GM12878 (cell line): ENCODE measurements at regions not wholly inside any gene's neighbourhood (a gene's known extent, or its start where the extent isn't known, plus 50 kb on each side); places are given as distances from the start of the nearest gene placed in this dataset.

Experiments
- ATAC-seq: fragments of 200-7000 bp; cut with Tn5 transposase; 3 replicates; pipeline ENCODE4 v1.9.1; 2020; ENCODE audit warnings: mild to moderate bottlenecking, moderate library complexity
- BruUV-seq: library from RNA; stranded (reverse); fragments of 400-500 nt; replicated peaks from 2 replicates; lab custom pipeline; 2021; lab: Mats Ljungman, UMichigan
- CTCF ChIA-PET: fragments of 300-600 bp; sonication (Branson Sonifier 250); formaldehyde crosslinking; extraction: SDS; loops from one replicate; lab custom pipeline; 2021; ENCODE audit warnings: inconsistent platforms; lab: Yijun Ruan, JAX
- POLR2A ChIA-PET: fragments of 350-600 bp; formaldehyde crosslinking; extraction: SDS; loops from one replicate; lab custom pipeline; 2021; ENCODE audit warnings: inconsistent platforms; lab: Charles Lee
- RAD21 ChIA-PET: fragments of 300-600 bp; sonication (Branson Sonifier 250); formaldehyde crosslinking; loops from one replicate; lab custom pipeline; 2023; ENCODE audit warnings: antibody characterized with exemption; ENCODE audit not compliant: unreplicated experiment; lab: Charles Lee
- SMC1A ChIA-PET: fragments of 300-600 bp; sonication (Branson Sonifier 250); formaldehyde crosslinking; loops from one replicate; lab custom pipeline; 2023; ENCODE audit not compliant: unreplicated experiment, uncharacterized antibody; lab: Charles Lee
- DNase-seq: peaks from one replicate; pipeline ENCODE4 v3.0.0-alpha.2; 2011; ENCODE audit warnings: low read depth, low spot score
- FAIRE-seq: peaks from 3 replicates; lab custom pipeline; 2011; peaks lifted over from hg19 to GRCh38; lab: Jason Lieb, UNC
- H2AFZ ChIP-seq: 2 replicates; pipeline ENCODE4 v1.6.0; 2011; ENCODE audit warnings: low read depth, low read length, control low read depth; ENCODE audit not compliant: control insufficient read depth
- H3K27ac ChIP-seq: 2 replicates; pipeline ENCODE4 v1.5.1; 2011; ENCODE audit warnings: control low read depth; ENCODE audit not compliant: control insufficient read depth, insufficient read depth
- H3K27me3 ChIP-seq, 2 experiments: replicated peaks in 1 of 2; 2 replicates each; pipeline versions ENCODE4 v1.6.0 to v1.6.1; 2011; ENCODE audit warnings: low read length in 1 of 2; ENCODE audit not compliant: control insufficient read depth in 2 of 2, insufficient read depth in 2 of 2
- H3K36me3 ChIP-seq, 2 experiments: 2 replicates each; pipeline ENCODE4 v1.5.1; 2011; ENCODE audit warnings: low read length in 1 of 2; ENCODE audit not compliant: control insufficient read depth in 2 of 2, insufficient read depth in 2 of 2
- H3K4me1 ChIP-seq: 2 replicates; pipeline ENCODE4 v1.6.1; 2011; ENCODE audit warnings: mild to moderate bottlenecking, low read length, moderate library complexity, mixed read lengths; ENCODE audit not compliant: control insufficient read depth, insufficient read depth
- H3K4me2 ChIP-seq: 2 replicates; pipeline ENCODE4 v1.6.0; 2011; ENCODE audit warnings: control low read depth; ENCODE audit not compliant: control insufficient read depth, insufficient read depth
- H3K4me3 ChIP-seq: fragments of 200-600 bp; sonication (generic); 2 replicates; pipeline ENCODE4 v1.5.1; 2016
- H3K79me2 ChIP-seq: 2 replicates; pipeline ENCODE4 v1.6.0; 2011; ENCODE audit warnings: low read length; ENCODE audit not compliant: control insufficient read depth, insufficient read depth
- H3K9ac ChIP-seq: 2 replicates; pipeline ENCODE4 v1.8.0; 2011; ENCODE audit warnings: low read length, control low read depth, mixed read lengths; ENCODE audit not compliant: control insufficient read depth, insufficient read depth
- H3K9me3 ChIP-seq: replicated peaks from 3 replicates; pipeline ENCODE4 v1.5.1; 2011; ENCODE audit warnings: mild to moderate bottlenecking, low read length; ENCODE audit not compliant: control insufficient read depth, insufficient read depth
- H4K20me1 ChIP-seq: 2 replicates; pipeline ENCODE4 v1.6.0; 2011; ENCODE audit not compliant: control insufficient read depth, insufficient read depth
- HDAC6 ChIP-seq: fragments of 200-600 bp; sonication (generic); IDR thresholded peaks from one replicate; pipeline ENCODE4 v1.8.0; 2017; ENCODE audit warnings: antibody characterized with exemption; ENCODE audit not compliant: unreplicated experiment
- MTA2 ChIP-seq: fragments of 450-650 bp; IDR thresholded peaks from 2 replicates; pipeline ENCODE4 v1.6.1; 2016; ENCODE audit warnings: low read depth, mild to moderate bottlenecking, moderate library complexity
- RBBP5 ChIP-seq: fragments of 200-600 bp; sonication (generic); conservative IDR thresholded peaks from 2 replicates; pipeline ENCODE4 v1.6.1; 2016
- ZBED1 ChIP-seq: IDR thresholded peaks from 2 replicates; pipeline ENCODE4 v1.6.1; 2016; ENCODE audit warnings: borderline replicate concordance
- ZZZ3 ChIP-seq: IDR thresholded peaks from 2 replicates; pipeline ENCODE4 v1.6.1; 2011; ENCODE audit warnings: low read depth; ENCODE audit not compliant: control insufficient read depth, insufficient read length
- WGBS: methylation state at CpG from one replicate; pipeline ENCODE4 v1.1.6; 2016; ENCODE audit warnings: low lambda C conversion rate; ENCODE audit not compliant: insufficient replicate concordance, insufficient coverage; ENCODE audit errors: missing lambda C conversion rate; 5-methylcytosine and 5-hydroxymethylcytosine counted together
- in situ Hi-C: fragments of 300-500 bp; cut with MboI; formaldehyde crosslinking; loops from 9 replicates; pipeline ENCODE4 v1.14.3; 2018; ENCODE audit warnings: mixed read lengths
- intact Hi-C: fragments of 100-400 bp; cut with micrococcal nuclease; formaldehyde crosslinking; loops from one replicate; pipeline ENCODE4 v1.14.2; 2022; ENCODE audit not compliant: unreplicated experiment
- TF ChIP-seq, protein P1 (sequence below): fragments of 150-350 bp; IDR thresholded peaks from 2 replicates; pipeline ENCODE4 v1.6.1; 2016; ENCODE audit warnings: low read depth, low read length
- TF ChIP-seq, protein P2 (sequence below): fragments of 450-650 bp; IDR thresholded peaks from 2 replicates; pipeline ENCODE4 v1.6.1; 2017; ENCODE audit warnings: mild to moderate bottlenecking, moderate library complexity

DNA sequence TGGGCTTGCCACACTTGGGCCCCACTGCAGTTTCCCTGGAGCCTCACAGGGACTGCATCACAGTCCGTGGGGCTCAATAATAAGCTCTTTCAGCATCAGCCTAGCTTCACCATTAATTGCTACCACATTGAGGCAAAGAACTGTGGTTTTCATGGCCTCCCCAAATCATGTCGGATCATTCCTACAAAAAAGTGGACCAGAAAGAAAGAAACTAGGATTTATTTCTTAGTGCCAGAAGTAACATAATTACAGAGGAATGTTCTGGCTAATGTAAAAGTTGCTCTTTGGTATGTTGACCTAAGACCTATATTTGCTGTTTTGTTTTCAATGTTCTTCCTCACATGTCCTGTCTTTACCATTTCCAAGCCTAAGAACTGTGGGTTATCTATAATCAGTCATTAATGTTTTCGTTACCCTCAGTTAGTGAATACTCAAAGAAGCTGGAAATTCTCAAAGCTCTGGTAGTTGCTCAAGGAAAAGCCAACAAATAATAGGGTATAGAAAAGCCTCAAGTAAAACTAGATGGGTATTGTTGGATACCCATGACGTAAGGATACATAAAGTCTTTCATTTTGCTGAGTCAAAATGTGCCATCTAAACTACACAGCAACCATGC is 173.9 kb downstream of the LTN1 start:
- in situ Hi-C loops (no loop called here), intact Hi-C loops (no loop called here)
- POLR2A ChIA-PET = interaction anchor here (0.7 kb wide), 1 partner anchor 588 kb away, joined by 3 read pairs; no protein-coding TSS in a partner anchor
- FAIRE-seq (no peak), DNase-seq (no peak), ATAC-seq (no peak)
- H3K4me1 ChIP-seq = no peaks in the 10 kb centered on the region
- H3K9ac ChIP-seq = no peak overlapping the region
- H4K20me1 ChIP-seq = no peaks in the 10 kb centered on the region
- H3K27me3 ChIP-seq = no peaks in the 10 kb centered on the region
- no peaks in the 10 kb centered on the region for H3K9me3 ChIP-seq
- no peaks in the 10 kb centered on the region for H3K79me2 ChIP-seq
- H3K4me3 ChIP-seq = no peak overlapping the region
- 32% methylated on average over 4 of the region's 4 CpGs for WGBS
- CTCF ChIA-PET = no interaction called here
- H3K4me2 ChIP-seq = no peak overlapping the region
- no TSS peak for BruUV-seq
- SMC1A ChIA-PET = interaction anchor here (0.8 kb wide), 1 partner anchor 121 kb away, joined by 4 read pairs; no protein-coding TSS in a partner anchor
- TF ChIP-seq ZZZ3 (no peak), HDAC6 (no peak)
- RAD21 ChIA-PET = no interaction called here
- H2AFZ ChIP-seq = no peak overlapping the region
- no peak overlapping the region for H3K27ac ChIP-seq
- H3K36me3 ChIP-seq = no peaks in the 10 kb centered on the region

DNA sequence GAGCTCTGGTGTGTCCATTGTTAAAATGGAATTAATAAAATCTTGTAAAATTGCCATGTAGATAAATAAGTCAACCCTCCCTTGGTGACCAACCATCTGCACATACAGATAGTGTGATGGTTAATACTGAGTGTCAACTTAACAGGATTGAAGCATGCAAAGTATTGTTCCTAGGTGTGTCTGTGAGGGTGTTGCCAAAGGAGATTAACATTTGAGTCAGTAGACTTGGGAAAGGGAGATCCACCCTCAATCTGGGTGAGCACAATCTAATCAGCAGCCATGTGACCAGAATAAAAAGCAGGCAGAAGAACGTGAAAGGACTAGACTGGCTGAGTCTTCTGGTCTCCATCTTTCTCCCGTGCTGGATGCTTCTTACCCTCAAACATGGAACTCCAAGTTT is 174.8 kb downstream of the LTN1 start:
- no peak for FAIRE-seq
- Histone ChIP-seq H4K20me1 (no peaks in the 10 kb centered on the region), H2AFZ (no peak overlapping the region), H3K27me3 (no peaks in the 10 kb centered on the region), H3K4me1 (no peaks in the 10 kb centered on the region), H3K9ac (no peak overlapping the region), H3K4me3 (no peak overlapping the region), H3K4me2 (no peak overlapping the region), H3K27ac (no peak overlapping the region), H3K79me2 (no peaks in the 10 kb centered on the region), H3K9me3 (no peaks in the 10 kb centered on the region), H3K36me3 (no peaks in the 10 kb centered on the region)
- ChIA-PET POLR2A (no interaction called here), RAD21 (no interaction called here), SMC1A (interaction anchor here (2.2 kb wide), 1 partner anchor 15 kb away, joined by 4 read pairs; no protein-coding TSS in a partner anchor), CTCF (no interaction called here)
- no peak for ATAC-seq
- 4% methylated on average over 2 of the region's 2 CpGs for WGBS
- no TSS peak for BruUV-seq
- in situ Hi-C loops = no loop called here
- no peak for DNase-seq
- intact Hi-C loops = no loop called here
- TF ChIP-seq MTA2 (no peak), RBBP5 (no peak), ZBED1 (no peak)
- TF ChIP-seq, protein P1, sequence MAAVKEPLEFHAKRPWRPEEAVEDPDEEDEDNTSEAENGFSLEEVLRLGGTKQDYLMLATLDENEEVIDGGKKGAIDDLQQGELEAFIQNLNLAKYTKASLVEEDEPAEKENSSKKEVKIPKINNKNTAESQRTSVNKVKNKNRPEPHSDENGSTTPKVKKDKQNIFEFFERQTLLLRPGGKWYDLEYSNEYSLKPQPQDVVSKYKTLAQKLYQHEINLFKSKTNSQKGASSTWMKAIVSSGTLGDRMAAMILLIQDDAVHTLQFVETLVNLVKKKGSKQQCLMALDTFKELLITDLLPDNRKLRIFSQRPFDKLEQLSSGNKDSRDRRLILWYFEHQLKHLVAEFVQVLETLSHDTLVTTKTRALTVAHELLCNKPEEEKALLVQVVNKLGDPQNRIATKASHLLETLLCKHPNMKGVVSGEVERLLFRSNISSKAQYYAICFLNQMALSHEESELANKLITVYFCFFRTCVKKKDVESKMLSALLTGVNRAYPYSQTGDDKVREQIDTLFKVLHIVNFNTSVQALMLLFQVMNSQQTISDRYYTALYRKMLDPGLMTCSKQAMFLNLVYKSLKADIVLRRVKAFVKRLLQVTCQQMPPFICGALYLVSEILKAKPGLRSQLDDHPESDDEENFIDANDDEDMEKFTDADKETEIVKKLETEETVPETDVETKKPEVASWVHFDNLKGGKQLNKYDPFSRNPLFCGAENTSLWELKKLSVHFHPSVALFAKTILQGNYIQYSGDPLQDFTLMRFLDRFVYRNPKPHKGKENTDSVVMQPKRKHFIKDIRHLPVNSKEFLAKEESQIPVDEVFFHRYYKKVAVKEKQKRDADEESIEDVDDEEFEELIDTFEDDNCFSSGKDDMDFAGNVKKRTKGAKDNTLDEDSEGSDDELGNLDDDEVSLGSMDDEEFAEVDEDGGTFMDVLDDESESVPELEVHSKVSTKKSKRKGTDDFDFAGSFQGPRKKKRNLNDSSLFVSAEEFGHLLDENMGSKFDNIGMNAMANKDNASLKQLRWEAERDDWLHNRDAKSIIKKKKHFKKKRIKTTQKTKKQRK = no peak
- TF ChIP-seq, protein P2, sequence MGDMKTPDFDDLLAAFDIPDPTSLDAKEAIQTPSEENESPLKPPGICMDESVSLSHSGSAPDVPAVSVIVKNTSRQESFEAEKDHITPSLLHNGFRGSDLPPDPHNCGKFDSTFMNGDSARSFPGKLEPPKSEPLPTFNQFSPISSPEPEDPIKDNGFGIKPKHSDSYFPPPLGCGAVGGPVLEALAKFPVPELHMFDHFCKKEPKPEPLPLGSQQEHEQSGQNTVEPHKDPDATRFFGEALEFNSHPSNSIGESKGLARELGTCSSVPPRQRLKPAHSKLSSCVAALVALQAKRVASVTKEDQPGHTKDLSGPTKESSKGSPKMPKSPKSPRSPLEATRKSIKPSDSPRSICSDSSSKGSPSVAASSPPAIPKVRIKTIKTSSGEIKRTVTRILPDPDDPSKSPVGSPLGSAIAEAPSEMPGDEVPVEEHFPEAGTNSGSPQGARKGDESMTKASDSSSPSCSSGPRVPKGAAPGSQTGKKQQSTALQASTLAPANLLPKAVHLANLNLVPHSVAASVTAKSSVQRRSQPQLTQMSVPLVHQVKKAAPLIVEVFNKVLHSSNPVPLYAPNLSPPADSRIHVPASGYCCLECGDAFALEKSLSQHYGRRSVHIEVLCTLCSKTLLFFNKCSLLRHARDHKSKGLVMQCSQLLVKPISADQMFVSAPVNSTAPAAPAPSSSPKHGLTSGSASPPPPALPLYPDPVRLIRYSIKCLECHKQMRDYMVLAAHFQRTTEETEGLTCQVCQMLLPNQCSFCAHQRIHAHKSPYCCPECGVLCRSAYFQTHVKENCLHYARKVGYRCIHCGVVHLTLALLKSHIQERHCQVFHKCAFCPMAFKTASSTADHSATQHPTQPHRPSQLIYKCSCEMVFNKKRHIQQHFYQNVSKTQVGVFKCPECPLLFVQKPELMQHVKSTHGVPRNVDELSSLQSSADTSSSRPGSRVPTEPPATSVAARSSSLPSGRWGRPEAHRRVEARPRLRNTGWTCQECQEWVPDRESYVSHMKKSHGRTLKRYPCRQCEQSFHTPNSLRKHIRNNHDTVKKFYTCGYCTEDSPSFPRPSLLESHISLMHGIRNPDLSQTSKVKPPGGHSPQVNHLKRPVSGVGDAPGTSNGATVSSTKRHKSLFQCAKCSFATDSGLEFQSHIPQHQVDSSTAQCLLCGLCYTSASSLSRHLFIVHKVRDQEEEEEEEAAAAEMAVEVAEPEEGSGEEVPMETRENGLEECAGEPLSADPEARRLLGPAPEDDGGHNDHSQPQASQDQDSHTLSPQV = no peak
